ENCODE measurements at regions not wholly inside any gene's neighbourhood (a gene's known extent, or its start where the extent isn't known, plus 50 kb on each side); places are given as distances from the start of the nearest gene placed in this dataset.

- no peaks in the 10 kb centered on the region for H3K27me3 ChIP-seq (ENCODE audit: insufficient read depth, low read length, poor library complexity, severe bottlenecking)
- no peak overlapping the region for H3K4me3 ChIP-seq (ENCODE audit: low read length, poor library complexity, severe bottlenecking)
- H3K79me2 ChIP-seq (ENCODE audit: insufficient read depth, low read length), result no peaks in the 10 kb centered on the region
- H3K4me1 ChIP-seq (ENCODE audit: insufficient read depth, low read length, poor library complexity, severe bottlenecking), result no peaks in the 10 kb centered on the region
- no peaks in the 10 kb centered on the region for H3K9me2 ChIP-seq (replicated peaks; ENCODE audit: low read depth, low read length)
- no peaks in the 10 kb centered on the region for H3F3A ChIP-seq (ENCODE audit: low read depth)
- TF ChIP-seq CTCF (conservative IDR thresholded peaks at IDR 0.05; ENCODE audit: low read length), result no peak
- no peak for TF ChIP-seq EZH2phosphoT487 (IDR thresholded peaks at IDR 0.05; ENCODE audit: borderline replicate concordance)
- no peaks in the 10 kb centered on the region for H4K20me1 ChIP-seq (ENCODE audit: insufficient read depth, low read length, poor library complexity, severe bottlenecking)
- no peak overlapping the region for H3K9ac ChIP-seq (ENCODE audit: low read depth, low read length, poor library complexity, severe bottlenecking)
- H2AFZ ChIP-seq (ENCODE audit: low read length), result no peak overlapping the region
- H3K36me3 ChIP-seq (ENCODE audit: insufficient read depth, low read length), result no peaks in the 10 kb centered on the region
- H3K9me3 ChIP-seq (ENCODE audit: insufficient read depth, low read depth, low read length), result no peaks in the 10 kb centered on the region
- H3K4me2 ChIP-seq (ENCODE audit: low read depth, low read length, poor library complexity, severe bottlenecking), result no peak overlapping the region
Observed at GRCh38 chr10:33986515-33986914, 652.0 kb upstream of the NRP1 start.

GRCh38 chr10:33986016-33986415, 651.5 kb upstream of the NRP1 start:
- Histone ChIP-seq H3K36me3 (ENCODE audit: insufficient read depth, low read length) (no peaks in the 10 kb centered on the region), H4K20me1 (ENCODE audit: insufficient read depth, low read length, poor library complexity, severe bottlenecking) (no peaks in the 10 kb centered on the region), H3K9me2 (replicated peaks; ENCODE audit: low read depth, low read length) (no peaks in the 10 kb centered on the region), H3K9ac (ENCODE audit: low read depth, low read length, poor library complexity, severe bottlenecking) (no peak overlapping the region), H2AFZ (ENCODE audit: low read length) (no peak overlapping the region), H3K27me3 (ENCODE audit: insufficient read depth, low read length, poor library complexity, severe bottlenecking) (no peaks in the 10 kb centered on the region), H3K4me3 (ENCODE audit: low read length, poor library complexity, severe bottlenecking) (no peak overlapping the region), H3K79me2 (ENCODE audit: insufficient read depth, low read length) (no peaks in the 10 kb centered on the region), H3K4me1 (ENCODE audit: insufficient read depth, low read length, poor library complexity, severe bottlenecking) (no peaks in the 10 kb centered on the region), H3F3A (ENCODE audit: low read depth) (no peaks in the 10 kb centered on the region), H3K4me2 (ENCODE audit: low read depth, low read length, poor library complexity, severe bottlenecking) (no peak overlapping the region), H3K9me3 (ENCODE audit: insufficient read depth, low read depth, low read length) (no peaks in the 10 kb centered on the region)
- TF ChIP-seq CTCF (conservative IDR thresholded peaks at IDR 0.05; ENCODE audit: low read length) (no peak), EZH2phosphoT487 (IDR thresholded peaks at IDR 0.05; ENCODE audit: borderline replicate concordance) (no peak)

GRCh38 chr10:33982995-33983394, 648.5 kb upstream of the NRP1 start:
- Histone ChIP-seq H3K9me2 (replicated peaks; ENCODE audit: low read depth, low read length) (no peaks in the 10 kb centered on the region), H3K4me2 (ENCODE audit: low read depth, low read length, poor library complexity, severe bottlenecking) (no peak overlapping the region), H3K9me3 (ENCODE audit: insufficient read depth, low read depth, low read length) (no peaks in the 10 kb centered on the region), H3K36me3 (ENCODE audit: insufficient read depth, low read length) (no peaks in the 10 kb centered on the region), H3K9ac (ENCODE audit: low read depth, low read length, poor library complexity, severe bottlenecking) (no peak overlapping the region), H3K79me2 (ENCODE audit: insufficient read depth, low read length) (no peaks in the 10 kb centered on the region), H2AFZ (ENCODE audit: low read length) (no peak overlapping the region), H3K4me3 (ENCODE audit: low read length, poor library complexity, severe bottlenecking) (no peak overlapping the region), H3F3A (ENCODE audit: low read depth) (no peaks in the 10 kb centered on the region), H3K4me1 (ENCODE audit: insufficient read depth, low read length, poor library complexity, severe bottlenecking) (no peaks in the 10 kb centered on the region), H3K27me3 (ENCODE audit: insufficient read depth, low read length, poor library complexity, severe bottlenecking) (no peaks in the 10 kb centered on the region), H4K20me1 (ENCODE audit: insufficient read depth, low read length, poor library complexity, severe bottlenecking) (no peaks in the 10 kb centered on the region)
- no peak for TF ChIP-seq EZH2phosphoT487 (IDR thresholded peaks at IDR 0.05; ENCODE audit: borderline replicate concordance)

- H3K9me2 ChIP-seq (replicated peaks; ENCODE audit: low read depth, low read length), result no peaks in the 10 kb centered on the region
- H3K9me3 ChIP-seq (ENCODE audit: insufficient read depth, low read depth, low read length), result no peaks in the 10 kb centered on the region
- no peaks in the 10 kb centered on the region for H3K4me1 ChIP-seq (ENCODE audit: insufficient read depth, low read length, poor library complexity, severe bottlenecking)
- H2AFZ ChIP-seq (ENCODE audit: low read length), result no peak overlapping the region
- H3K27me3 ChIP-seq (ENCODE audit: insufficient read depth, low read length, poor library complexity, severe bottlenecking), result no peaks in the 10 kb centered on the region
- H3K79me2 ChIP-seq (ENCODE audit: insufficient read depth, low read length), result no peaks in the 10 kb centered on the region
- no peaks in the 10 kb centered on the region for H4K20me1 ChIP-seq (ENCODE audit: insufficient read depth, low read length, poor library complexity, severe bottlenecking)
- no peak overlapping the region for H3K4me2 ChIP-seq (ENCODE audit: low read depth, low read length, poor library complexity, severe bottlenecking)
- H3F3A ChIP-seq (ENCODE audit: low read depth), result no peaks in the 10 kb centered on the region
- no peak overlapping the region for H3K4me3 ChIP-seq (ENCODE audit: low read length, poor library complexity, severe bottlenecking)
- no peaks in the 10 kb centered on the region for H3K36me3 ChIP-seq (ENCODE audit: insufficient read depth, low read length)
- TF ChIP-seq CTCF (conservative IDR thresholded peaks at IDR 0.05; ENCODE audit: low read length), result no peak
- no peak for TF ChIP-seq EZH2phosphoT487 (IDR thresholded peaks at IDR 0.05; ENCODE audit: borderline replicate concordance)
- H3K9ac ChIP-seq (ENCODE audit: low read depth, low read length, poor library complexity, severe bottlenecking), result no peak overlapping the region
Observed at GRCh38 chr10:33981301-33981700, 646.8 kb upstream of the NRP1 start.
